Esophagus squamous epithelium (tissue), 5 donors: ENCODE measurements at regions not wholly inside any gene's neighbourhood (a gene's known extent, or its start where the extent isn't known, plus 50 kb on each side); places are given as distances from the start of the nearest gene placed in this dataset.

Experiments used
- DNase-seq: peaks from one replicate; lab custom pipeline; 2025; lab: John Stamatoyannopoulos, UW
- H3K27ac ChIP-seq, 4 donors: fragments of 200-600 bp; sonication (generic); one replicate each; pipeline ENCODE4 v1.5.1; 2016 to 2019; ENCODE audit warnings: mild to moderate bottlenecking in 1 of 4
- H3K27me3 ChIP-seq, 4 donors: fragments of 200-600 bp; sonication (generic); 1 replicate in 3 of 4; 2 replicates in 1 of 4; pipeline versions ENCODE4 v1.5.1 to v1.6.0; 2017 to 2021; ENCODE audit warnings: antibody characterized with exemption in 1 of 4
- H3K36me3 ChIP-seq, 3 donors: fragments of 200-600 bp; sonication (generic); one replicate each; pipeline ENCODE4 v1.5.1; 2016 to 2019
- H3K4me1 ChIP-seq, 3 donors: fragments of 200-600 bp; sonication (generic); one replicate each; pipeline ENCODE4 v1.5.1; 2017 to 2019
- H3K4me3 ChIP-seq, 4 donors: fragments of 200-600 bp; sonication (generic); 1 replicate in 3 of 4; 2 replicates in 1 of 4; pipeline ENCODE4 v1.5.1; 2016 to 2019; ENCODE audit warnings: mild to moderate bottlenecking in 2 of 4, moderate library complexity in 1 of 4
- H3K9me3 ChIP-seq, 3 donors: fragments of 200-600 bp; sonication (generic); one replicate each; pipeline ENCODE4 v1.5.1; 2016 to 2019
- POLR2A ChIP-seq, 4 donors: fragments of 450-650 bp; IDR thresholded peaks; one replicate each; pipeline ENCODE4 v1.6.1; 2017; ENCODE audit warnings: antibody characterized with exemption in 4 of 4, mild to moderate bottlenecking in 4 of 4, moderate library complexity in 3 of 4
- WGBS, 2 donors: methylation state at CpG; one replicate each; pipeline ENCODE4 v1.1.5; 2018; 5-methylcytosine and 5-hydroxymethylcytosine counted together
- intact Hi-C: fragments of 100-400 bp; cut with DNase I; formaldehyde crosslinking; loops from one replicate; pipeline ENCODE4 v1.15.0; 2022
- TF ChIP-seq, protein P1 (sequence below), 6 experiments: fragments of 450-650 bp in 4 of 6; fragments of 200-600 bp in 2 of 6; sonication (generic) in 2 of 6; IDR thresholded peaks; one replicate each; pipeline ENCODE4 v1.5.1; 2016 to 2019; ENCODE audit warnings: antibody characterized with exemption in 6 of 6, mild to moderate bottlenecking in 4 of 6, moderate library complexity in 4 of 6
- donor health status: DM: yes; HTN: yes; CAD: no.

DNA sequence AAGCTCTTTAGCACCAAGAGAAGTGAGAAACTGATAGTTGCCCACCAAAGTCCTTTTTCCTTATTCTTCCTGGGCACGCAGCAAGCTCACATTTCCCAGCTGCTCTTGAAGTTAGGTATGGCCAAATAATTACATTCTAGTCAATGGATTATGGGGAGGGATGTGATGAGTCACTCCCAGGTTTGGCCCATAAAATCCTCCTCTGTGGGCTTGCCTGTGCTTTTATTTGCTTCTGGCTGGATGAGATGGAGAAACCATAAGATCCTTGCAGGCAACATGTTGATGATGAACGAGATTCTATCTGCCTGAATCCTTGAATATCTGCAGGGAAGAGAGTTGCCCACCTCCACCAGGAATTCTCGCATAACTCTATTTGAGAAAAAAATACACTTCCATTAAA is 568.3 kb upstream of the SALL1 start:
- intact Hi-C loops, result no loop called here
- no peaks in the 10 kb centered on the region for H3K9me3 ChIP-seq
- WGBS, 2 donors, result 66 to 76% methylated on average over 3 of the region's 3 CpGs
- H3K27me3 ChIP-seq, result no peaks in the 10 kb centered on the region
- DNase-seq, result no peak
- no peak overlapping the region for H3K4me3 ChIP-seq
- H3K4me1 ChIP-seq, result no peaks in the 10 kb centered on the region
- no peak overlapping the region for H3K27ac ChIP-seq
- TF ChIP-seq, protein P1, sequence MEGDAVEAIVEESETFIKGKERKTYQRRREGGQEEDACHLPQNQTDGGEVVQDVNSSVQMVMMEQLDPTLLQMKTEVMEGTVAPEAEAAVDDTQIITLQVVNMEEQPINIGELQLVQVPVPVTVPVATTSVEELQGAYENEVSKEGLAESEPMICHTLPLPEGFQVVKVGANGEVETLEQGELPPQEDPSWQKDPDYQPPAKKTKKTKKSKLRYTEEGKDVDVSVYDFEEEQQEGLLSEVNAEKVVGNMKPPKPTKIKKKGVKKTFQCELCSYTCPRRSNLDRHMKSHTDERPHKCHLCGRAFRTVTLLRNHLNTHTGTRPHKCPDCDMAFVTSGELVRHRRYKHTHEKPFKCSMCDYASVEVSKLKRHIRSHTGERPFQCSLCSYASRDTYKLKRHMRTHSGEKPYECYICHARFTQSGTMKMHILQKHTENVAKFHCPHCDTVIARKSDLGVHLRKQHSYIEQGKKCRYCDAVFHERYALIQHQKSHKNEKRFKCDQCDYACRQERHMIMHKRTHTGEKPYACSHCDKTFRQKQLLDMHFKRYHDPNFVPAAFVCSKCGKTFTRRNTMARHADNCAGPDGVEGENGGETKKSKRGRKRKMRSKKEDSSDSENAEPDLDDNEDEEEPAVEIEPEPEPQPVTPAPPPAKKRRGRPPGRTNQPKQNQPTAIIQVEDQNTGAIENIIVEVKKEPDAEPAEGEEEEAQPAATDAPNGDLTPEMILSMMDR (IDR thresholded peaks at IDR 0.05), result no peak
- TF ChIP-seq POLR2A (IDR thresholded peaks at IDR 0.05), result no peak
- H3K36me3 ChIP-seq, result no peaks in the 10 kb centered on the region

DNA sequence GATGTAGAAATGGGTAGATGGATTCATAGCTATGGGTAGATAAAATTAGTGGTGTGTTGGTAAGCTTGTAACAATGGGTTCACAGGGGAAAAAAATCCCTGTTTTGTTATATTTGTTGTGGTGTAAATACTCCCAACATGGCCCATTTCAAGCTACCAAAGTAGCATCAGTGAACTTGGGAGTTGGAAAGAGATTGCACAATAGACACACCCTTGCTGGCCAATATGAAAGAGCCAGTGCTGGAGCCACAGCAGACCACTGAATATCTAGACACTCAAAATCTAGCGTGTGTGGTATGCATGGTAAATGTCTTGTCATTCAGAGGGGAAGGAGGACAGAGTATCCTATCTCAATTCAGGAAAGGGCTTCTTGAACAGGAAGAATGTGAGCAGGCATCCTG is 565.1 kb upstream of the SALL1 start:
- no peaks in the 10 kb centered on the region for H3K27me3 ChIP-seq
- no peak for DNase-seq
- no peaks in the 10 kb centered on the region for H3K36me3 ChIP-seq
- TF ChIP-seq, protein P1 (IDR thresholded peaks at IDR 0.05), result no peak
- no peak for TF ChIP-seq POLR2A (IDR thresholded peaks at IDR 0.05)
- H3K4me1 ChIP-seq, result no peaks in the 10 kb centered on the region
- H3K27ac ChIP-seq, result no peak overlapping the region
- H3K9me3 ChIP-seq, result no peaks in the 10 kb centered on the region
- WGBS, 2 donors, result 67 to 88% methylated on average over 1 of the region's 1 CpG
- H3K4me3 ChIP-seq, result no peak overlapping the region
- intact Hi-C loops, result no loop called here

DNA sequence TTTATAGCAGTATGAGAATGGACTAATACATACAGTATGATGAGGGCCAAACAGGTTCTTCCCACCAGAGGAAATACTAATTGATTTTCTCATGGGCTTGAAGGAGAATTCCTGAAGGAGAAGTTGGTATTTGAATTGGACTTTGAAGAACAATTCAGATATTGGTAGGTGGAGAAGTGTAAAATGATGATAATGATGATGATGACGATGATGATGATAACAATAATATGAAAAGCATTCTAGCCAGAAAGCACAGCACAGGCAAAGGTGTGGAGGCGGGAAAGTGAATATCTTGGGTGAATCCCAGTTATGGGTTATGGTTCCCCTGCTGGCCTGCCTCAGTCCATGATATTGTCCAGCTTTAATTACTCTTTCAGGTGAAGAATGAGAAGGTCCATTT is 562.4 kb upstream of the SALL1 start:
- no peak overlapping the region for H3K4me3 ChIP-seq
- H3K4me1 ChIP-seq, result no peaks in the 10 kb centered on the region
- H3K36me3 ChIP-seq, result no peaks in the 10 kb centered on the region
- H3K27ac ChIP-seq, result no peak overlapping the region
- WGBS, 2 donors, result 87 to 90% methylated on average over 2 of the region's 2 CpGs
- no peak for DNase-seq
- no peaks in the 10 kb centered on the region for H3K9me3 ChIP-seq
- intact Hi-C loops, result no loop called here
- TF ChIP-seq POLR2A (IDR thresholded peaks at IDR 0.05), result no peak
- TF ChIP-seq, protein P1 (IDR thresholded peaks at IDR 0.05), result no peak
- no peaks in the 10 kb centered on the region for H3K27me3 ChIP-seq

DNA sequence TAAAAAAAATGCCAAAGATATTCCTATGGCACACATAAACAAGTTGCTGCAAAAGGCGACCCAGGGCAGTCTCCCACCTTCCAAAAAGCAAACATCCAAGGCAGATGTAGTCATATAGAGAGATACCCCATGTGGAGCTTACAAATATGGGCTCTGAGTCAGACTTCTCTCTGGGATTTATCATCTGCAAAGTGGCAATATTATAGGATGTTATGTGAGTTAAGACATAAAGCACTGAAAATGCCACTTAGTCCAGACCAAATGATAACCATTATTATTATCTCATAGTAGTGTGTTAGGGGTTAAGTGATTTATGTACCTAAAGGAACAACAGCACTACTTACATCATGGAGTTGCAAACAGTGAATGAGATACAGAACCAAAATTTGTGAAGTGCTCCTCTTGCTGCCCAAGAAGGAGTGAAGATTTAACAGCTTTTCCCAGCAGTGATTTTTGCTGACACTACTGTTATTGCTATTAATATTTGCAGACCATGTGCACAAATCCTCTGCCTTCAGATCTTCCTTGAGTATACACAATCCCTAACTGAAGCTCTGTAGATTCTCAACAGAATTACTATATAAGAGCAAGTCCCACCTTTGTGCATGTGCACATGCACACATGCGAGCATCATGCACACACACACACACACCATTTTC is 560.0 kb upstream of the SALL1 start:
- no peaks in the 10 kb centered on the region for H3K4me1 ChIP-seq
- TF ChIP-seq POLR2A (IDR thresholded peaks at IDR 0.05), result no peak
- TF ChIP-seq, protein P1 (IDR thresholded peaks at IDR 0.05), result no peak
- H3K4me3 ChIP-seq, result no peak overlapping the region
- intact Hi-C loops, result no loop called here
- DNase-seq, result no peak
- H3K27me3 ChIP-seq, result no peaks in the 10 kb centered on the region
- no peaks in the 10 kb centered on the region for H3K9me3 ChIP-seq
- WGBS, 2 donors, result 50 to 81% methylated on average over 1 of the region's 2 CpGs
- H3K36me3 ChIP-seq, result no peaks in the 10 kb centered on the region
- no peak overlapping the region for H3K27ac ChIP-seq

DNA sequence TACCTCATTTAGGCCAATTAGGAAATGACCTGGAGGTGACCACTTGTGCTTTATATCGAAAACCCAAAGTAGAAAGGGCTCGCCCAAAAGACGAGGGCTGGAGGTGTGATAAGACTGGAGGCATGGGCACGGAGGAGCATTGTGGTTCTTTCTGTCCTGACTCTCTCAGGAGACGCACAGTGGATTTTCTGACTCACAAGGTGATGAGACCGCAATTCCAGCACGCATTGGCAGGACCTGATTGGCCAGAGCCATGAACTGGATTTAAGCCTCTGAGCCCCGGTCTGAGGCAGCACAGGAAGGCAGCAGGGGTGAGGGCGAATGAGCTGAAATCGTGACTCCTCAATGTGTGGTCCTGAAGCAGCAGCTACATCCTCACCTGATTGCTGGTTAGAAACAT is 559.1 kb upstream of the SALL1 start:
- TF ChIP-seq, protein P1 (IDR thresholded peaks at IDR 0.05), result no peak
- TF ChIP-seq POLR2A (IDR thresholded peaks at IDR 0.05), result no peak
- intact Hi-C loops, result no loop called here
- Histone ChIP-seq H3K9me3 (no peaks in the 10 kb centered on the region), H3K27me3 (no peaks in the 10 kb centered on the region), H3K27ac (no peak overlapping the region), H3K4me3 (no peak overlapping the region), H3K4me1 (no peaks in the 10 kb centered on the region), H3K36me3 (no peaks in the 10 kb centered on the region)
- WGBS, 2 donors, result 80 to 87% methylated on average over 5 to 10 of the region's 10 CpGs
- no peak for DNase-seq
